ENCODE measurements at regions not wholly inside any gene's neighbourhood (a gene's known extent, or its start where the extent isn't known, plus 50 kb on each side); places are given as distances from the start of the nearest gene placed in this dataset.
"Not testable (repeated sequence)": the region's sequence is repeated elsewhere in the genome, so short reads cannot be mapped to it uniquely, and the experiment has no call there.

- no peak for DNase-seq
Measured at GRCh38 chr1:208475951-208476845, 232.0 kb upstream of the PLXNA2 start.

GRCh38 chr1:208476846-208477170 lies 232.6 kb upstream of the PLXNA2 start:
- no peak for DNase-seq

GRCh38 chr1:208479435-208479834 lies 235.3 kb upstream of the PLXNA2 start:
- no peak for DNase-seq

GRCh38 chr1:208485512-208485911 lies 241.3 kb upstream of the PLXNA2 start:
- DNase-seq: no peak

GRCh38 chr1:208486677-208487076 lies 242.5 kb upstream of the PLXNA2 start:
- DNase-seq: no peak

- not testable (repeated sequence) for DNase-seq
Measured at GRCh38 chr1:208488432-208488831, 244.2 kb upstream of the PLXNA2 start.

- DNase-seq: no peak
Measured at GRCh38 chr1:208496467-208497371, 252.5 kb upstream of the PLXNA2 start.

GRCh38 chr1:208497866-208498541 lies 253.8 kb upstream of the PLXNA2 start:
- DNase-seq: no peak

GRCh38 chr1:208499026-208499425 lies 254.8 kb upstream of the PLXNA2 start:
- no peak for DNase-seq

- no peak for DNase-seq
Measured at GRCh38 chr1:208499601-208500000, 255.4 kb upstream of the PLXNA2 start.

GRCh38 chr1:208500375-208500774 lies 256.2 kb upstream of the PLXNA2 start:
- DNase-seq: no peak

- no peak for DNase-seq
Measured at GRCh38 chr1:208501542-208501941, 257.4 kb upstream of the PLXNA2 start.

- no peak for DNase-seq
Measured at GRCh38 chr1:208503787-208504186, 259.6 kb upstream of the PLXNA2 start.

GRCh38 chr1:208506812-208507211 lies 262.6 kb upstream of the PLXNA2 start:
- DNase-seq: no peak

GRCh38 chr1:208509072-208509471 lies 264.9 kb upstream of the PLXNA2 start:
- no peak for DNase-seq

GRCh38 chr1:208510192-208510952 lies 266.2 kb upstream of the PLXNA2 start:
- no peak for DNase-seq

- no peak for DNase-seq
Measured at GRCh38 chr1:208511242-208511860, 267.2 kb upstream of the PLXNA2 start.

- DNase-seq: no peak
Measured at GRCh38 chr1:208513799-208514198, 269.6 kb upstream of the PLXNA2 start.

GRCh38 chr1:208515129-208515528 lies 270.9 kb upstream of the PLXNA2 start:
- no peak for DNase-seq

- DNase-seq: no peak
Measured at GRCh38 chr1:208516780-208517179, 272.6 kb upstream of the PLXNA2 start.

- DNase-seq: no peak
Measured at GRCh38 chr1:208520438-208521099, 276.4 kb upstream of the PLXNA2 start.

GRCh38 chr1:208521534-208521933 lies 277.4 kb upstream of the PLXNA2 start:
- DNase-seq: no peak

Data from activated CD4-positive, alpha-beta T cell treated with anti-CD3 and anti-CD28 coated beads, Interleukin-2, amount 50 U/mL, for 48 hours (primary cell).